Esophagus muscularis mucosa (tissue), 4 donors: ENCODE measurements at regions not wholly inside any gene's neighbourhood (a gene's known extent, or its start where the extent isn't known, plus 50 kb on each side); places are given as distances from the start of the nearest gene placed in this dataset.
A peak's percentile ranks its signal among the peaks of the same experiment; 100 is the strongest.

Source experiments
- DNase-seq: peaks from one replicate; pipeline ENCODE4 v3.0.0-alpha.2; 2017; ENCODE audit errors: extremely low spot score
- H3K27ac ChIP-seq, 4 donors: fragments of 200-600 bp; sonication (generic); replicated peaks in 1 of 4; 1 replicate in 3 of 4; 2 replicates in 1 of 4; pipeline ENCODE4 v1.5.1; 2016 to 2019; ENCODE audit warnings: mild to moderate bottlenecking in 1 of 4
- H3K27me3 ChIP-seq, 4 donors: fragments of 200-600 bp; sonication (generic); one replicate each; pipeline versions ENCODE4 v1.5.1 to v1.6.0; 2016 to 2019
- H3K36me3 ChIP-seq, 4 donors: fragments of 200-600 bp; sonication (generic); one replicate each; pipeline ENCODE4 v1.5.1; 2016 to 2019
- H3K4me1 ChIP-seq, 4 donors: fragments of 200-600 bp; sonication (generic); one replicate each; pipeline ENCODE4 v1.5.1; 2016 to 2019
- H3K4me3 ChIP-seq, 4 donors: fragments of 200-600 bp; sonication (generic); 1 replicate in 2 of 4; 2 replicates in 2 of 4; pipeline ENCODE4 v1.5.1; 2016 to 2019; ENCODE audit warnings: mild to moderate bottlenecking in 4 of 4, moderate library complexity in 1 of 4
- H3K9me3 ChIP-seq, 4 donors: fragments of 200-600 bp; sonication (generic); 1 replicate in 3 of 4; 2 replicates in 1 of 4; pipeline ENCODE4 v1.5.1; 2016 to 2019
- EP300 ChIP-seq: sonication (generic); formaldehyde crosslinking; IDR thresholded peaks from one replicate; pipeline ENCODE4 v1.6.1; 2017; ENCODE audit warnings: antibody characterized with exemption
- POLR2A ChIP-seq: fragments of 450-650 bp; IDR thresholded peaks from one replicate; pipeline ENCODE4 v1.6.1; 2017; ENCODE audit warnings: antibody characterized with exemption, moderate library complexity, mild to moderate bottlenecking, low read depth
- POLR2AphosphoS5 ChIP-seq, 2 donors: sonication (generic); formaldehyde crosslinking; IDR thresholded peaks; one replicate each; pipeline ENCODE4 v1.6.1; 2017; ENCODE audit warnings: antibody characterized with exemption in 2 of 2
- WGBS: methylation state at CpG from one replicate; pipeline ENCODE4 v1.1.5; 2018; 5-methylcytosine and 5-hydroxymethylcytosine counted together
- intact Hi-C: fragments of 100-400 bp; cut with DNase I; formaldehyde crosslinking; loops from one replicate; pipeline ENCODE4 v1.15.1; 2023
- TF ChIP-seq, protein P1 (sequence below), 3 experiments: fragments of 200-600 bp in 2 of 3; fragments of 450-650 bp in 1 of 3; sonication (generic) in 2 of 3; IDR thresholded peaks; one replicate each; pipeline ENCODE4 v1.5.1; 2017 to 2019; ENCODE audit warnings: antibody characterized with exemption in 3 of 3, mild to moderate bottlenecking in 2 of 3, moderate library complexity in 1 of 3

DNA sequence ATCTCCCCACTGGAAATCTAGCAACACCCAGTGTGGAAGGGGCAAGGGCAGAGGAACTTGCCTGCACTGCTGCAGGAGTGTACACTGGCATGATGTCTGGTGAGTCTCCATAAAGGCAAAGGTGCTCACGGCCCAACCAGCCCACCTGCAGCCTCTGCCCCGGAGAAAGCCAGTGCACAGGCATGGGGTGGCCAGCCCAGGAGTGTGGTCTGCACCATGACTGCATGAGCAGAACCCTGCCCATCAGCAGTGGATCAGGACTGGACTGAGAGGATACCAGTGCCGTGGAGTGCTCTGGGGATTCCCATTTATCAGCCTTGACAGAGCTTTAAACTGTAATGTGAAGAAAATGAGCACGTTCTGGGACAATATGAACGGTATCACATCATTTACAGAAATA, 342.6 kb upstream of the HS6ST1 start:
- whole genome bisulfite sequencing: 67% methylated on average over 4 of the region's 5 CpGs
- TF ChIP-seq POLR2A (no peak), POLR2AphosphoS5 (IDR thresholded peaks at IDR 0.05) (no peak), EP300 (no peak)
- TF ChIP-seq, protein P1, sequence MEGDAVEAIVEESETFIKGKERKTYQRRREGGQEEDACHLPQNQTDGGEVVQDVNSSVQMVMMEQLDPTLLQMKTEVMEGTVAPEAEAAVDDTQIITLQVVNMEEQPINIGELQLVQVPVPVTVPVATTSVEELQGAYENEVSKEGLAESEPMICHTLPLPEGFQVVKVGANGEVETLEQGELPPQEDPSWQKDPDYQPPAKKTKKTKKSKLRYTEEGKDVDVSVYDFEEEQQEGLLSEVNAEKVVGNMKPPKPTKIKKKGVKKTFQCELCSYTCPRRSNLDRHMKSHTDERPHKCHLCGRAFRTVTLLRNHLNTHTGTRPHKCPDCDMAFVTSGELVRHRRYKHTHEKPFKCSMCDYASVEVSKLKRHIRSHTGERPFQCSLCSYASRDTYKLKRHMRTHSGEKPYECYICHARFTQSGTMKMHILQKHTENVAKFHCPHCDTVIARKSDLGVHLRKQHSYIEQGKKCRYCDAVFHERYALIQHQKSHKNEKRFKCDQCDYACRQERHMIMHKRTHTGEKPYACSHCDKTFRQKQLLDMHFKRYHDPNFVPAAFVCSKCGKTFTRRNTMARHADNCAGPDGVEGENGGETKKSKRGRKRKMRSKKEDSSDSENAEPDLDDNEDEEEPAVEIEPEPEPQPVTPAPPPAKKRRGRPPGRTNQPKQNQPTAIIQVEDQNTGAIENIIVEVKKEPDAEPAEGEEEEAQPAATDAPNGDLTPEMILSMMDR (IDR thresholded peaks at IDR 0.05): no peak
- DNase-seq: no peak
- intact Hi-C loops: no loop called here
- Histone ChIP-seq H3K27me3 (peaks cover 0 to 15% (median 0%) of the 10 kb centered on the region in 4 donors), H3K36me3 (no peaks in the 10 kb centered on the region), H3K27ac (no peak overlapping the region), H3K9me3 (peaks cover 0 to 4% (median 0%) of the 10 kb centered on the region in 4 donors), H3K4me1 (no peaks in the 10 kb centered on the region), H3K4me3 (no peak overlapping the region)

GRCh38 chr2:128662051-128662471, 343.4 kb upstream of the HS6ST1 start:
- H3K36me3 ChIP-seq: no peaks in the 10 kb centered on the region
- no peak for TF ChIP-seq POLR2AphosphoS5 (IDR thresholded peaks at IDR 0.05)
- TF ChIP-seq, protein P1 (IDR thresholded peaks at IDR 0.05): no peak
- TF ChIP-seq POLR2A: no peak
- TF ChIP-seq EP300: no peak
- no peak overlapping the region for H3K4me3 ChIP-seq
- DNase-seq: peak; percentile 53
- H3K27ac ChIP-seq: no peak overlapping the region
- 44% methylated on average over 8 of the region's 8 CpGs for WGBS
- peaks cover 0 to under 1% (median 0%) of the 10 kb centered on the region in 4 donors for H3K9me3 ChIP-seq
- H3K27me3 ChIP-seq: peaks cover 0 to 15% (median 0%) of the 10 kb centered on the region in 4 donors
- H3K4me1 ChIP-seq: no peaks in the 10 kb centered on the region
- intact Hi-C loops: no loop called here

- WGBS: 84% methylated on average over 12 of the region's 12 CpGs
- TF ChIP-seq EP300 (no peak), POLR2AphosphoS5 (IDR thresholded peaks at IDR 0.05) (no peak), POLR2A (no peak)
- TF ChIP-seq, protein P1 (IDR thresholded peaks at IDR 0.05): no peak
- intact Hi-C loops: no loop called here
Observed at GRCh38 chr2:128663371-128664050, 344.8 kb upstream of the HS6ST1 start.

DNA sequence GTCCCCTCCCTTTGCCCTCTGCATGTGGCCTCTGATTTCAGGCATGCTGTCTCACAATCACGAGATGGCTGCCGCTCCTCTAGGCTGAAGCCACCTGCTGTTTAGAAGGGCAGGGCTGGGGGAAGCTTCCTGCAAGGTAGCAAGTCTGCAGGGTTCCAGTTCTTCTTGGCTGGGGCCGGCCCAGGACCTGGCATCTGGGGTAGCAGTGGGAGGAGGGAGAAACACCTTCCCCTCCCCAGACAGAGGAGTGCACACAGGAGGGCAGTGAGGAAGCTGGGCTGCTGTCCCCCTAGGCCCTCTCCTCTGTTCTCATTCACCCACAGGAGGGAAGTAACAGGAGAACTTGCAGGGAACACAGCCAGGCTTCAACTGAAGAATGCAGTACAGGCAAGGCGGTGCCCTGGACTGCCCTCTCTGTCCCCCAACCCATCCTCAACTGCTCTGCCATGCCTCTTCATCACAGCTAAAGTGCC, 345.9 kb upstream of the HS6ST1 start:
- 69% methylated on average over 4 of the region's 4 CpGs for WGBS
- no peak overlapping the region for H3K27ac ChIP-seq
- H3K9me3 ChIP-seq: no peaks in the 10 kb centered on the region
- H3K36me3 ChIP-seq: no peaks in the 10 kb centered on the region
- intact Hi-C loops: no loop called here
- peaks cover 0 to 15% (median 0%) of the 10 kb centered on the region in 4 donors for H3K27me3 ChIP-seq
- TF ChIP-seq EP300 (no peak), POLR2AphosphoS5 (IDR thresholded peaks at IDR 0.05) (no peak), POLR2A (no peak)
- TF ChIP-seq, protein P1 (IDR thresholded peaks at IDR 0.05): no peak
- no peaks in the 10 kb centered on the region for H3K4me1 ChIP-seq
- no peak overlapping the region for H3K4me3 ChIP-seq
- DNase-seq: no peak

More at GRCh38 chr2:128663371-128664050, 344.8 kb upstream of the HS6ST1 start:
- Histone ChIP-seq H3K9me3 (no peaks in the 10 kb centered on the region), H3K4me1 (no peaks in the 10 kb centered on the region), H3K36me3 (no peaks in the 10 kb centered on the region), H3K4me3 (no peak overlapping the region), H3K27me3 (peaks cover 0 to 15% (median 0%) of the 10 kb centered on the region in 4 donors), H3K27ac (no peak overlapping the region)
- no peak for DNase-seq

DNA sequence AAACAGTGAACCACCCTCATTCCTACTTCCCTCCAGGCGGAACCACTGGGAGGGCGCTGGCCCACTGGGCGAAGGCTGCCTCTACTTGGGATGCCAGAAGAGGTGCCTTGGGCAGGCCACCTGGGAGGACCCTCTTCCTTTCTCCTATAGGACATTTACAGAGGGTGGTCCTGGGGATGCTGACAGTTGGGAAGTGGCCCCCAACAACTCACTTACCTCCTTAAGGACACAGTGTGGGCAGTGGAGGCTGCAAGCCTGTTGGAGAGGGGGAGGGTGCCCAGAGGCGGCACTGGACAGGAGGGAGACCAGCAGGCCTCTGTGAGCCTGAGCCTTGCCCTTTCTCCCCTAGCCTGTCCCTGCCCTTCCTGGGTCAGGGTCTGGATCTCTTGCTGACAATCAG, 346.4 kb upstream of the HS6ST1 start:
- no peaks in the 10 kb centered on the region for H3K36me3 ChIP-seq
- WGBS: 96% methylated on average over 4 of the region's 4 CpGs
- no peaks in the 10 kb centered on the region for H3K4me1 ChIP-seq
- H3K27ac ChIP-seq: no peak overlapping the region
- intact Hi-C loops: no loop called here
- peaks cover 0 to 15% (median 0%) of the 10 kb centered on the region in 4 donors for H3K27me3 ChIP-seq
- no peak overlapping the region for H3K4me3 ChIP-seq
- H3K9me3 ChIP-seq: no peaks in the 10 kb centered on the region
- TF ChIP-seq POLR2A: no peak
- no peak for TF ChIP-seq EP300
- no peak for TF ChIP-seq POLR2AphosphoS5 (IDR thresholded peaks at IDR 0.05)
- TF ChIP-seq, protein P1 (IDR thresholded peaks at IDR 0.05): no peak
- no peak for DNase-seq
